Suprapubic skin (tissue), 4 donors: ENCODE measurements at regions not wholly inside any gene's neighbourhood (a gene's known extent, or its start where the extent isn't known, plus 50 kb on each side); places are given as distances from the start of the nearest gene placed in this dataset.

Source experiments
- EP300 ChIP-seq: sonication (generic); formaldehyde crosslinking; IDR thresholded peaks from one replicate; pipeline ENCODE4 v1.6.1; 2017; ENCODE audit warnings: antibody characterized with exemption
- POLR2A ChIP-seq, 2 donors: fragments of 450-650 bp; IDR thresholded peaks; one replicate each; pipeline ENCODE4 v1.6.1; 2017; ENCODE audit warnings: antibody characterized with exemption in 2 of 2, mild to moderate bottlenecking in 2 of 2, moderate library complexity in 2 of 2
- POLR2AphosphoS5 ChIP-seq, 3 donors: sonication (generic); formaldehyde crosslinking; IDR thresholded peaks; one replicate each; pipeline ENCODE4 v1.6.1; 2017; ENCODE audit warnings: antibody characterized with exemption in 3 of 3
- TF ChIP-seq, protein P1 (sequence below), 2 donors: fragments of 200-600 bp in 1 of 2; fragments of 450-650 bp in 1 of 2; sonication (generic) in 1 of 2; IDR thresholded peaks; one replicate each; pipeline ENCODE4 v1.5.1; 2016 to 2019; ENCODE audit warnings: antibody characterized with exemption in 2 of 2, mild to moderate bottlenecking in 1 of 2, moderate library complexity in 1 of 2

DNA sequence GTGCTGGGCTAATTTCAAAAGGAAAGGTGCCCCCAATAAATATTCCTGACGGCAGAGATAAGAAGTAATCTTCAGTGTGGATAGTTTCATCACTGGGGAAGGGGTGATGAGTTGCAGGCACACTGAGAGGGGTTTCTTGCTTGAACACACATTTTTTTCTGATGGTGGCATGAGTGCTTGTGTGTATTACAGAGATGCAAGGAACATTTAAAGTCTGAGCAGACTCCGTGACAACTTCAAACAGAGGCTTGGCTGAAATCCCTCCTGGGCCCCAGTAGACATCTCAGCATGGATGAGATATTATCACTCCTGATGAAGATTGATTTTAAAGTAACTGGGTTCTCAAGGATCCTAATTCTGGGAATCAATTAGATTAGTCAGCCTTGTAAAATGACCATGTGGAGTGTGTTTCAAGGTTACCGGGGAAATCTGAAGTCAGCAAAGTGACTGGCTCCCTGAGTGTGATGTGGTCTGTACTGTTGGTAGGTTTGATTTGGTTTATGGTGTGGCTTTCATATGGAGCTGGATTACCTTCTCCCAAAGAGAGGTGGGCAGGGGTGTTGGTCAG is 435.8 kb upstream of the EEF2KMT start:
- TF ChIP-seq, protein P1, sequence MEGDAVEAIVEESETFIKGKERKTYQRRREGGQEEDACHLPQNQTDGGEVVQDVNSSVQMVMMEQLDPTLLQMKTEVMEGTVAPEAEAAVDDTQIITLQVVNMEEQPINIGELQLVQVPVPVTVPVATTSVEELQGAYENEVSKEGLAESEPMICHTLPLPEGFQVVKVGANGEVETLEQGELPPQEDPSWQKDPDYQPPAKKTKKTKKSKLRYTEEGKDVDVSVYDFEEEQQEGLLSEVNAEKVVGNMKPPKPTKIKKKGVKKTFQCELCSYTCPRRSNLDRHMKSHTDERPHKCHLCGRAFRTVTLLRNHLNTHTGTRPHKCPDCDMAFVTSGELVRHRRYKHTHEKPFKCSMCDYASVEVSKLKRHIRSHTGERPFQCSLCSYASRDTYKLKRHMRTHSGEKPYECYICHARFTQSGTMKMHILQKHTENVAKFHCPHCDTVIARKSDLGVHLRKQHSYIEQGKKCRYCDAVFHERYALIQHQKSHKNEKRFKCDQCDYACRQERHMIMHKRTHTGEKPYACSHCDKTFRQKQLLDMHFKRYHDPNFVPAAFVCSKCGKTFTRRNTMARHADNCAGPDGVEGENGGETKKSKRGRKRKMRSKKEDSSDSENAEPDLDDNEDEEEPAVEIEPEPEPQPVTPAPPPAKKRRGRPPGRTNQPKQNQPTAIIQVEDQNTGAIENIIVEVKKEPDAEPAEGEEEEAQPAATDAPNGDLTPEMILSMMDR (IDR thresholded peaks at IDR 0.05): no peak
- TF ChIP-seq POLR2A (IDR thresholded peaks at IDR 0.05) (no peak), POLR2AphosphoS5 (IDR thresholded peaks at IDR 0.05) (no peak), EP300 (no peak)
